Body of pancreas (tissue), 4 donors: ENCODE measurements at regions not wholly inside any gene's neighbourhood (a gene's known extent, or its start where the extent isn't known, plus 50 kb on each side); places are given as distances from the start of the nearest gene placed in this dataset.

ENCODE experiments used
- CTCF ChIP-seq, 7 experiments: fragments of 450-650 bp in 4 of 7; fragments of 200-600 bp in 3 of 7; sonication (generic) in 3 of 7; IDR thresholded peaks; one replicate each; pipeline ENCODE4 v1.5.1; 2016 to 2019; ENCODE audit warnings: antibody characterized with exemption in 7 of 7
- POLR2A ChIP-seq, 3 donors: fragments of 450-650 bp; IDR thresholded peaks; one replicate each; pipeline ENCODE4 v1.6.1; 2016; ENCODE audit warnings: antibody characterized with exemption in 3 of 3, mild to moderate bottlenecking in 2 of 3

DNA sequence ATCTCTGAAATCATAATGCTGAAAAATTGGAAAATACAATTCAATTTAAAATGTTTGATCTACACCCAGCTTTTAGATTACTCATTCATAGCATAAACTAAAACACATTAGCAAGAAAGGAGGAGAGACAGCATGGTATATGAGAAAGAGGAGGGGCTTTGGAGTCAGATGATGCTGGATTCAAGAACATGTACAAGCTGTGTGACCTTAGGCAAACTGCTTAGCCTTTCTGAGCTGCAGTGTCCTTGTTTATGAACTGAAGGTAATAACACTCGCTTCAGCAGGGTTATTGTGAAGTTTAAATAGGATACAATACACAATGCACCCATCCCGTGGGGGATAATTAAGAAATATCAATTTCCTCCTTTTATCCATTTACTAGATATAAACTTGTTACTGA, 79.2 kb downstream of the MAP1LC3B2 start:
- TF ChIP-seq CTCF (IDR thresholded peaks at IDR 0.05) = no peak
- TF ChIP-seq POLR2A (IDR thresholded peaks at IDR 0.05) = no peak
